ENCODE measurements at regions not wholly inside any gene's neighbourhood (a gene's known extent, or its start where the extent isn't known, plus 50 kb on each side); places are given as distances from the start of the nearest gene placed in this dataset.

- TF ChIP-seq CTCF (IDR thresholded peaks at IDR 0.05; ENCODE audit: low read depth, low read length): no peak
- no peak for TF ChIP-seq EZH2phosphoT487 (IDR thresholded peaks at IDR 0.05; ENCODE audit: low read depth)
Observed at GRCh38 chr13:84777316-84777715, 895.0 kb upstream of the SLITRK1 start.
